Sigmoid colon (tissue), 4 donors: ENCODE measurements at regions not wholly inside any gene's neighbourhood (a gene's known extent, or its start where the extent isn't known, plus 50 kb on each side); places are given as distances from the start of the nearest gene placed in this dataset.

Experiments
- CTCF ChIP-seq, 4 experiments: fragments of 450-650 bp in 3 of 4; fragments of 200-600 bp in 1 of 4; IDR thresholded peaks; one replicate each; pipeline ENCODE4 v1.5.1; 2016 to 2019; ENCODE audit warnings: antibody characterized with exemption in 4 of 4, mild to moderate bottlenecking in 3 of 4, moderate library complexity in 2 of 4
- EP300 ChIP-seq, 4 donors: sonication (generic); formaldehyde crosslinking; IDR thresholded peaks; one replicate each; pipeline ENCODE4 v1.6.1; 2017; ENCODE audit warnings: antibody characterized with exemption in 4 of 4
- POLR2A ChIP-seq, 2 donors: fragments of 450-650 bp; IDR thresholded peaks; one replicate each; pipeline ENCODE4 v1.6.1; 2016; ENCODE audit warnings: antibody characterized with exemption in 2 of 2, mild to moderate bottlenecking in 2 of 2, moderate library complexity in 2 of 2
- POLR2AphosphoS5 ChIP-seq, 4 donors: sonication (generic); formaldehyde crosslinking; IDR thresholded peaks; one replicate each; pipeline ENCODE4 v1.6.1; 2017; ENCODE audit warnings: antibody characterized with exemption in 4 of 4

- TF ChIP-seq CTCF (IDR thresholded peaks at IDR 0.05) = no peak
- no peak for TF ChIP-seq EP300 (IDR thresholded peaks at IDR 0.05)
- no peak for TF ChIP-seq POLR2A (IDR thresholded peaks at IDR 0.05)
- no peak for TF ChIP-seq POLR2AphosphoS5 (IDR thresholded peaks at IDR 0.05)
These were observed 265.2 kb downstream of the KCNRG start for GRCh38 chr13:50280441-50280937.
